Tibial nerve (tissue), 4 donors: ENCODE measurements at regions not wholly inside any gene's neighbourhood (a gene's known extent, or its start where the extent isn't known, plus 50 kb on each side); places are given as distances from the start of the nearest gene placed in this dataset.

Source experiments
- DNase-seq, 2 donors: peaks; one replicate each; pipeline ENCODE4 v3.0.0-alpha.2; 2019; ENCODE audit warnings: low spot score in 2 of 2
- H3K27ac ChIP-seq, 4 donors: fragments of 200-600 bp; sonication (generic) in 3 of 4; one replicate each; pipeline ENCODE4 v1.5.1; 2017 to 2019; ENCODE audit warnings: mild to moderate bottlenecking in 1 of 4
- H3K27me3 ChIP-seq, 2 donors: fragments of 200-600 bp; sonication (generic) in 1 of 2; one replicate each; pipeline versions ENCODE4 v1.5.1 to v1.6.0; 2017 to 2019
- H3K36me3 ChIP-seq, 3 donors: fragments of 200-600 bp; sonication (generic); one replicate each; pipeline ENCODE4 v1.5.1; 2018 to 2019
- H3K4me1 ChIP-seq, 4 donors: fragments of 200-600 bp; sonication (generic) in 3 of 4; one replicate each; pipeline ENCODE4 v1.5.1; 2017 to 2019
- H3K4me3 ChIP-seq, 4 donors: fragments of 200-600 bp; sonication (generic) in 3 of 4; one replicate each; pipeline ENCODE4 v1.5.1; 2017 to 2019; ENCODE audit warnings: mild to moderate bottlenecking in 1 of 4, moderate library complexity in 1 of 4
- H3K9me3 ChIP-seq, 4 donors: fragments of 200-600 bp; sonication (generic) in 3 of 4; one replicate each; pipeline ENCODE4 v1.5.1; 2017 to 2019
- EP300 ChIP-seq, 2 donors: sonication (generic); formaldehyde crosslinking; IDR thresholded peaks; one replicate each; pipeline ENCODE4 v1.6.1; 2017; ENCODE audit warnings: antibody characterized with exemption in 2 of 2, mild to moderate bottlenecking in 1 of 2
- POLR2A ChIP-seq, 2 donors: fragments of 450-650 bp; IDR thresholded peaks; one replicate each; pipeline ENCODE4 v1.6.1; 2017; ENCODE audit warnings: antibody characterized with exemption in 2 of 2, mild to moderate bottlenecking in 2 of 2, moderate library complexity in 2 of 2
- WGBS, 2 donors: methylation state at CpG; one replicate each; pipeline ENCODE4 v1.1.5; 2018; 5-methylcytosine and 5-hydroxymethylcytosine counted together
- TF ChIP-seq, protein P1 (sequence below), 5 experiments: fragments of 200-600 bp in 3 of 5; fragments of 450-650 bp in 2 of 5; sonication (generic) in 3 of 5; IDR thresholded peaks; one replicate each; pipeline ENCODE4 v1.5.1; 2016 to 2019; ENCODE audit warnings: antibody characterized with exemption in 5 of 5, mild to moderate bottlenecking in 3 of 5, moderate library complexity in 2 of 5

DNA sequence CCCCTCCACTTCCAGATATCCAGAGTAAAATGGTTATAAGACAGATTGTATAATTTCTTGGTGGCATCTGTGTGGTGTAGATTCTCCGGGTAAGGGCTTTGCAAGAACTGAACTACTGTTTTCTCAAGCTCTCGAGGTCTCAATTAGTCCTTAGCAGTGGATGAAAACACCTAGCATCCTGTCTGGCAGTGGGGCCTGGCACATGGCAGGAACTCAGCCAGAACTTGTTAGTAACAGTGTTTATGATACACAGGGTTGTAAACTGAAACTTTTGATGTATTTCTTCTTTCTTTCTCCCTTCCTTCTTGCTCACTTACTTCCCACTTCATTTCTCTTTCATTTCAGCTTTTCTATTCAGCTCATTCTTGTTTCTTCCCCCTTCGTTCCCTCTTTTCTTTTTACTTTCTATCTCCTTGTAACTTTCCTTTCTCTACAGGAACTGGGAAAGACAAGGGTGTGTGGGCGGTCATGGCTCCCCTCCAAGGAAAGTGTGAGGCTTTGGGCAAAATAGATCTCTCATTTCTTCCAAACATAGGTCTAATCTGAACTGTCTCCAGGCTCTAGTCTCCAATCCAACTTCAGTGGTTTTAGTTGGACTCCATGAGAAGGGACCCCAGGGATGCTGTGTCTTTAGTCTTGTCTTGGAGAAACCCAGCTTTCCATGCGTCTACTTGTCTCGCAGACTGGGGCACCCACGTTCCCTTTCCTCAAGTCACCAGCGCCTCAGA, 159.7 kb downstream of the PAH start:
- Histone ChIP-seq H3K36me3 (no peaks in the 10 kb centered on the region), H3K27me3 (no peaks in the 10 kb centered on the region), H3K4me3 (no peak overlapping the region), H3K4me1 (peaks cover 0 to 33% (median 5%) of the 10 kb centered on the region in 4 donors), H3K9me3 (no peaks in the 10 kb centered on the region), H3K27ac (peak overlapping the region; percentile 14 to 83 (median 59))
- whole genome bisulfite sequencing, 2 donors = 53 to 55% methylated on average over 8 of the region's 8 CpGs
- TF ChIP-seq EP300 (IDR thresholded peaks at IDR 0.05) = no peak
- TF ChIP-seq, protein P1, sequence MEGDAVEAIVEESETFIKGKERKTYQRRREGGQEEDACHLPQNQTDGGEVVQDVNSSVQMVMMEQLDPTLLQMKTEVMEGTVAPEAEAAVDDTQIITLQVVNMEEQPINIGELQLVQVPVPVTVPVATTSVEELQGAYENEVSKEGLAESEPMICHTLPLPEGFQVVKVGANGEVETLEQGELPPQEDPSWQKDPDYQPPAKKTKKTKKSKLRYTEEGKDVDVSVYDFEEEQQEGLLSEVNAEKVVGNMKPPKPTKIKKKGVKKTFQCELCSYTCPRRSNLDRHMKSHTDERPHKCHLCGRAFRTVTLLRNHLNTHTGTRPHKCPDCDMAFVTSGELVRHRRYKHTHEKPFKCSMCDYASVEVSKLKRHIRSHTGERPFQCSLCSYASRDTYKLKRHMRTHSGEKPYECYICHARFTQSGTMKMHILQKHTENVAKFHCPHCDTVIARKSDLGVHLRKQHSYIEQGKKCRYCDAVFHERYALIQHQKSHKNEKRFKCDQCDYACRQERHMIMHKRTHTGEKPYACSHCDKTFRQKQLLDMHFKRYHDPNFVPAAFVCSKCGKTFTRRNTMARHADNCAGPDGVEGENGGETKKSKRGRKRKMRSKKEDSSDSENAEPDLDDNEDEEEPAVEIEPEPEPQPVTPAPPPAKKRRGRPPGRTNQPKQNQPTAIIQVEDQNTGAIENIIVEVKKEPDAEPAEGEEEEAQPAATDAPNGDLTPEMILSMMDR (IDR thresholded peaks at IDR 0.05) = no peak
- no peak for TF ChIP-seq POLR2A (IDR thresholded peaks at IDR 0.05)
- DNase-seq = peak; percentile 33 to 64

GRCh38 chr12:102756530-102756929, 160.5 kb downstream of the PAH start:
- DNase-seq = peak in 1 of 2 donors; percentile 46
- H3K36me3 ChIP-seq = no peaks in the 10 kb centered on the region
- peaks cover 0 to 33% (median 5%) of the 10 kb centered on the region in 4 donors for H3K4me1 ChIP-seq
- H3K4me3 ChIP-seq = no peak overlapping the region
- no peaks in the 10 kb centered on the region for H3K27me3 ChIP-seq
- no peaks in the 10 kb centered on the region for H3K9me3 ChIP-seq
- 25 to 48% methylated on average over 3 of the region's 3 CpGs for WGBS, 2 donors
- H3K27ac ChIP-seq = peak overlapping the region in 3 of 4 donors; percentile 9 to 83 (median 81)
- TF ChIP-seq, protein P1 (IDR thresholded peaks at IDR 0.05) = no peak
- TF ChIP-seq EP300 (IDR thresholded peaks at IDR 0.05) = peak in 1 of 2 donors; percentile 9

DNA sequence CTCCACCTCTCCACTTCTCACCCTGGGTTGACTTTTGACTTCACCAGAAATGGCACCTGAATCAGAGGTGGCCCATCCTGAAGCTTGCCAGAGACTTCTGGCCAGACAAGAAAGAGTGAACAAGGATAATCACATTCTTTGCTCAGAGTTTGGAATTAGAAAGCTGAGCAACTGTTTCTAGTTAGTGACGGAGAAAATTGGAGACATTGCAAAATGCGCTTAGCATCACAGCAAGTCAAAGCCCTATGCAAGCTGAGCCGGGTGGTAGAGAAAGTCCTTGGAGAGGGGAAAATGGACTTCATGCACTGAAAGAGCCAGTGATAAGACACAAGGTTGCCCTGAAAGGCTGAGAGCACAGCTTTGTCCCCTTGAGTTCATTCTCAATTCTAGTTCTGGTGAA, 161.8 kb downstream of the PAH start:
- Histone ChIP-seq H3K27ac (peak overlapping the region in 3 of 4 donors; percentile 5 to 83 (median 81)), H3K9me3 (no peaks in the 10 kb centered on the region), H3K4me3 (no peak overlapping the region), H3K27me3 (no peaks in the 10 kb centered on the region), H3K4me1 (peaks cover 0 to 33% (median 5%) of the 10 kb centered on the region in 4 donors), H3K36me3 (no peaks in the 10 kb centered on the region)
- DNase-seq = no peak
- TF ChIP-seq EP300 (IDR thresholded peaks at IDR 0.05) (no peak), POLR2A (IDR thresholded peaks at IDR 0.05) (no peak)
- TF ChIP-seq, protein P1 (IDR thresholded peaks at IDR 0.05) = no peak
- WGBS, 2 donors = 83 to 88% methylated on average over 3 of the region's 3 CpGs

DNA sequence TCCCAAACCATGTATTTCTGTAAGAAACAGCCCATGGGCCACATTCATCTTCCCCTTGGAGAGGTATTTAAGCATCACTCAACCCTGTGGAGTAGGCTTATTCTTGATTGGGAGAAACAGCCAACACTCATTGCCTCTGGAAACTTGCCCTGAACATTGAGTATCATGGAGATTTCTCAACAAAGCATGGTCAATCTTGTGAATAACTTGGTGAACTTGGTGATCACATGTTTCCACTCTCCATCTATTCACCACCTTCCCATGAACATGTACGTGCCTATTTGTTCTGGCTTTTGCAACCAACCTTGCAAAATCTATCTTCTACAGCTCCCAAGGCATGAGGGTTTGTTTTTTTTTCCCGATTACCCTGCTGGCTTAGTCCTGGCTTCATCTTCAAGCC, 163.2 kb downstream of the PAH start:
- H3K27me3 ChIP-seq = no peaks in the 10 kb centered on the region
- no peaks in the 10 kb centered on the region for H3K9me3 ChIP-seq
- peaks cover 0 to 21% (median 5%) of the 10 kb centered on the region in 4 donors for H3K4me1 ChIP-seq
- H3K4me3 ChIP-seq = no peak overlapping the region
- H3K27ac ChIP-seq = peak overlapping the region in 2 of 4 donors; percentile 33 to 83
- 58 to 67% methylated on average over 2 of the region's 2 CpGs for WGBS, 2 donors
- TF ChIP-seq, protein P1 (IDR thresholded peaks at IDR 0.05) = no peak
- TF ChIP-seq EP300 (IDR thresholded peaks at IDR 0.05) = peak in 1 of 2 donors; percentile 86
- no peak for TF ChIP-seq POLR2A (IDR thresholded peaks at IDR 0.05)
- DNase-seq = peak in 1 of 2 donors; percentile 78
- no peaks in the 10 kb centered on the region for H3K36me3 ChIP-seq

DNA sequence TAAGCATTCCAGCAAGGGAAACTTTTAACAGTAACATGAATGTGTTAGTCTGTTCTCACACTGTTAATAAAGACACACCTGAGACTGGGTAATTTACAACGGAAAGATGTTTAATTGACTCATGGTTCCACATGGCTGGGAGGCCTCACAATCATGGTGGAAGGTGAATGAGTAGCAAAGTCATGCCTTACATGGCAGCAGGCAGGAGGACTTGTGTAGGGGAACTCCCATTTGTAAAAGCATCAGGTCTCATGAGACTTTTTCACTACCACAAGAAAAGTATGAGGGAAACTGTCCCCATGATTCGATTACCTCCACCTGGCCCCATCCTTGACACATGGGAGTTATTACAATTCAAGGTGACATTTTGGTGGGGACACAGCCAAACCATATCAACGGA, 168.3 kb downstream of the PAH start:
- Histone ChIP-seq H3K27ac (no peak overlapping the region), H3K9me3 (no peaks in the 10 kb centered on the region), H3K36me3 (no peaks in the 10 kb centered on the region), H3K4me1 (no peaks in the 10 kb centered on the region), H3K27me3 (no peaks in the 10 kb centered on the region), H3K4me3 (no peak overlapping the region)
- TF ChIP-seq EP300 (IDR thresholded peaks at IDR 0.05) (no peak), POLR2A (IDR thresholded peaks at IDR 0.05) (no peak)
- TF ChIP-seq, protein P1 (IDR thresholded peaks at IDR 0.05) = no peak
- no peak for DNase-seq
- WGBS, 2 donors = 86 to 92% methylated on average over 3 of the region's 3 CpGs
